ENCODE measurements at regions not wholly inside any gene's neighbourhood (a gene's known extent, or its start where the extent isn't known, plus 50 kb on each side); places are given as distances from the start of the nearest gene placed in this dataset.

GRCh38 chr12:124688356-124688992 lies 121.1 kb upstream of the NCOR2 start:
- no peak for TF ChIP-seq CTCF (conservative IDR thresholded peaks at IDR 0.05)
- Mint-ChIP-seq H3K4me1 (ENCODE audit: unreplicated experiment) (peaks cover 59% of the 10 kb centered on the region), H3K9me3 (no peaks in the 10 kb centered on the region), H3K36me3 (no peaks in the 10 kb centered on the region), H3K4me3 (peak overlapping the region; percentile 11), H3K27me3 (no peaks in the 10 kb centered on the region), H3K27ac (no peak overlapping the region)
- DNase-seq (ENCODE audit: extremely low spot score, unreplicated experiment): no peak

- Mint-ChIP-seq H3K4me1 (ENCODE audit: unreplicated experiment) (peaks cover 59% of the 10 kb centered on the region), H3K9me3 (peaks cover 3% of the 10 kb centered on the region), H3K27ac (no peak overlapping the region), H3K27me3 (no peaks in the 10 kb centered on the region), H3K4me3 (no peak overlapping the region), H3K36me3 (peaks cover 3% of the 10 kb centered on the region)
- no peak for TF ChIP-seq CTCF (conservative IDR thresholded peaks at IDR 0.05)
- DNase-seq (ENCODE audit: extremely low spot score, unreplicated experiment): no peak
Measured at GRCh38 chr12:124687917-124688316, 120.5 kb upstream of the NCOR2 start.

GRCh38 chr12:124687174-124687902 lies 119.9 kb upstream of the NCOR2 start:
- Mint-ChIP-seq H3K4me3 (no peak overlapping the region), H3K9me3 (peaks cover 5% of the 10 kb centered on the region), H3K4me1 (ENCODE audit: unreplicated experiment) (peaks cover 64% of the 10 kb centered on the region), H3K36me3 (peaks cover 3% of the 10 kb centered on the region), H3K27me3 (no peaks in the 10 kb centered on the region), H3K27ac (no peak overlapping the region)
- DNase-seq (ENCODE audit: extremely low spot score, unreplicated experiment): no peak
- no peak for TF ChIP-seq CTCF (conservative IDR thresholded peaks at IDR 0.05)

- DNase-seq (ENCODE audit: extremely low spot score, unreplicated experiment): no peak
- Mint-ChIP-seq H3K9me3 (peaks cover 5% of the 10 kb centered on the region), H3K4me3 (no peak overlapping the region), H3K27me3 (no peaks in the 10 kb centered on the region), H3K36me3 (peaks cover 3% of the 10 kb centered on the region), H3K27ac (peak overlapping the region; percentile 99), H3K4me1 (ENCODE audit: unreplicated experiment) (peaks cover 70% of the 10 kb centered on the region)
- TF ChIP-seq CTCF (conservative IDR thresholded peaks at IDR 0.05): no peak
Measured at GRCh38 chr12:124686370-124687173, 119.2 kb upstream of the NCOR2 start.

- Mint-ChIP-seq H3K36me3 (peaks cover 3% of the 10 kb centered on the region), H3K27me3 (no peaks in the 10 kb centered on the region), H3K4me1 (ENCODE audit: unreplicated experiment) (peaks cover 75% of the 10 kb centered on the region), H3K27ac (peak overlapping the region; percentile 99), H3K9me3 (peaks cover 5% of the 10 kb centered on the region), H3K4me3 (peak overlapping the region; percentile 54)
- TF ChIP-seq CTCF (conservative IDR thresholded peaks at IDR 0.05): no peak
- no peak for DNase-seq (ENCODE audit: extremely low spot score, unreplicated experiment)
Measured at GRCh38 chr12:124685689-124686369, 118.4 kb upstream of the NCOR2 start.

Data from type B pancreatic cell (in vitro differentiated cells).